ENCODE measurements at regions not wholly inside any gene's neighbourhood (a gene's known extent, or its start where the extent isn't known, plus 50 kb on each side); places are given as distances from the start of the nearest gene placed in this dataset.

DNA sequence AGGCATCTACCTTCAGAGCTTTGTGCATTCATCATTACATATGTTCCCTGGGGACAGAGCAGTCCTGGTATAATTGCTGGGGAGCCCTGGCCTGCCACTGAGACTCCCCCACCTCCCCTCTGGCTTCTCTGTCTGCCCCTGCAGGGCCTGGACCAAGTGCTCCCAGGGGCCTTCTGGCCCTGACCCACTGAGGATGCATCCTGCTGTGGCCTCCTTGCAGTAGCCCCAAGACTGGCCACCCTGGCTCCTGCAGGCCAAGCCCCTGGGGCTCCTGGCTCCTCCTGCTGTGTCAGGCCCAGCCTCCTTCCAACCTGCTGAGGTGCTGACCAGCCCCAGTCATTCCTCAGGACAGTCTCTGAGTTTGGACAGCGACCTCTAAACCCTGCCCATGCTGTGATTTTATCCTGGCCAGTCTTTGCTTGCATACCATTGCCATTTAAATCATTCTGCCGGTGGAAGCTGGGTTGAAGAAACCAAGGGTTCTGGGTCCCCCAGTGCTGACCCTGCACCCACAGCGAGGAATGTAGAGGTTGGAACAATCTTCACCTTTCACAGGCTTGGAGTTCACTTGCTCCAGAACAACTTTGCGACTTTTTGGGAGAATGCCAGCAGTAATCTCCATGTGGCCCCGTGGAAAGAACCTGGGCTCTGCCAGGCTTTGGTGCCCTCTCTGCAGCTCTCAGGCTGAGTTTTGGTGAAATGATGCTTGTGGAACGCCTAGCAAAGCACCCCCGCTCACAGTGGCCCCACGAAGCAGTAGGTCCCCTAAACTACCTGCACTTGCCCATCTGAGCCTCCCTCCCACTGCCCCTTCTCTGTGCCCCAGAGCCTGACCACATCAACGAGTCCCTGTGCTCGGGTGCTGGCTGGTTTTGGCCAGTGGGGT, 167.3 kb upstream of the GLI2 start:
- H4K5ac ChIP-seq (ENCODE audit: insufficient read length, low read depth, low read length), result no peak overlapping the region
- H2BK12ac ChIP-seq (ENCODE audit: low read depth, low read length), result no peak overlapping the region
- H2AK5ac ChIP-seq (ENCODE audit: low read depth, low read length), result no peak overlapping the region
- no peak overlapping the region for H3K27ac ChIP-seq (ENCODE audit: low read depth, low read length)
- H4K91ac ChIP-seq (replicated peaks; ENCODE audit: insufficient read length, low read length), result no peak overlapping the region
- H3K9me3 ChIP-seq (ENCODE audit: insufficient read depth in 2 of 2, low read depth in 1 of 2, low read length in 1 of 2), result no peaks in the 10 kb centered on the region
- CTCF ChIA-PET (ENCODE audit: partially characterized antibody), result interaction anchor here (0.6 to 2.4 kb wide), 4 partner anchors 7 to 912 kb away, joined by 3 to 11 read pairs (median 4); no protein-coding TSS in a partner anchor
- no peak overlapping the region for H3K23ac ChIP-seq (ENCODE audit: insufficient read length)
- H3K4me2 ChIP-seq (ENCODE audit: insufficient read depth in 1 of 2, low read depth in 2 of 2, low read length in 2 of 2), result no peak overlapping the region
- no peaks in the 10 kb centered on the region for H3K79me2 ChIP-seq (ENCODE audit: control insufficient read depth in 1 of 2, insufficient read depth in 2 of 2, low read length in 2 of 2)
- H3K4me1 ChIP-seq (replicated peaks in 1 of 4; ENCODE audit: control insufficient read depth in 3 of 4, insufficient read depth in 4 of 4, low read length in 3 of 4), result peaks cover 0 to 4% (median 3%) of the 10 kb centered on the region in 4 experiments; a peak in 4 of 7 replicates
- H3K27me3 ChIP-seq (replicated peaks in 1 of 4; ENCODE audit: control insufficient read depth in 3 of 4, extremely low read depth in 1 of 4, insufficient read depth in 3 of 4, low read length in 3 of 4), result peaks cover 0 to 17% (median 10%) of the 10 kb centered on the region in 4 experiments; a peak in 4 of 7 replicates
- H3K14ac ChIP-seq (ENCODE audit: insufficient read length), result no peak overlapping the region
- no peak overlapping the region for H3K9ac ChIP-seq (replicated peaks in 1 of 4; ENCODE audit: extremely low read depth in 1 of 4, low read depth in 3 of 4, low read length in 3 of 4)
- no peaks in the 10 kb centered on the region for H3K36me3 ChIP-seq (ENCODE audit: control insufficient read depth in 2 of 4, insufficient read depth in 4 of 4, low read length in 3 of 4)
- no peak overlapping the region for H3K4ac ChIP-seq (replicated peaks; ENCODE audit: insufficient read length, low read depth, low read length)
- no peak overlapping the region for H2BK20ac ChIP-seq (ENCODE audit: low read length)
- no peak overlapping the region for H3K4me3 ChIP-seq (ENCODE audit: extremely low read depth in 1 of 4, insufficient read depth in 2 of 4, low read depth in 3 of 4, low read length in 4 of 4)
- FAIRE-seq, result no peak
- H2BK15ac ChIP-seq (ENCODE audit: low read length), result no peak overlapping the region
- no peak overlapping the region for H2AFZ ChIP-seq (ENCODE audit: low read length)
- H4K8ac ChIP-seq (ENCODE audit: extremely low read depth, insufficient read depth, low read length), result no peak overlapping the region
- H2BK120ac ChIP-seq (replicated peaks; ENCODE audit: low read depth, low read length), result no peak overlapping the region
- WGBS, 2 experiments (ENCODE audit: extremely low coverage in 1 of 2, insufficient coverage in 1 of 2, insufficient read length in 1 of 2, insufficient replicate concordance in 2 of 2, low coverage in 1 of 2, low lambda C conversion rate in 2 of 2, missing lambda C conversion rate in 1 of 2), result 92% methylated on average over 10 of the region's 10 CpGs; no CpG with 5 or more reads in 1 of the 2 experiments
- POLR2A ChIA-PET (ENCODE audit: partially characterized antibody), result no interaction called here
- peaks cover 0 to 2% of the 10 kb centered on the region in 2 experiments for H4K20me1 ChIP-seq (replicated peaks in 1 of 2; ENCODE audit: control insufficient read depth in 1 of 2, insufficient read depth in 2 of 2, low read length in 2 of 2)
- no peak overlapping the region for H3K18ac ChIP-seq (ENCODE audit: extremely low read depth, low read length)
- no peak overlapping the region for H3K56ac ChIP-seq (replicated peaks; ENCODE audit: insufficient read length, low read depth, low read length)
- no peak overlapping the region for H2BK5ac ChIP-seq (ENCODE audit: low read depth, low read length)
- no peaks in the 10 kb centered on the region for H3K79me1 ChIP-seq (ENCODE audit: low read depth, low read length)
- DNase-seq (ENCODE audit: low read depth in 1 of 2, low spot score in 2 of 2), result no peak
- H3K23me2 ChIP-seq (ENCODE audit: low read depth, low read length), result no peaks in the 10 kb centered on the region
- no peak for TF ChIP-seq TBP (IDR thresholded peaks at IDR 0.05; ENCODE audit: low read depth, low read length)
- TF ChIP-seq SAP30 (IDR thresholded peaks at IDR 0.05; ENCODE audit: insufficient read depth, insufficient replicate concordance, low read length), result no peak
- TF ChIP-seq, protein P1, sequence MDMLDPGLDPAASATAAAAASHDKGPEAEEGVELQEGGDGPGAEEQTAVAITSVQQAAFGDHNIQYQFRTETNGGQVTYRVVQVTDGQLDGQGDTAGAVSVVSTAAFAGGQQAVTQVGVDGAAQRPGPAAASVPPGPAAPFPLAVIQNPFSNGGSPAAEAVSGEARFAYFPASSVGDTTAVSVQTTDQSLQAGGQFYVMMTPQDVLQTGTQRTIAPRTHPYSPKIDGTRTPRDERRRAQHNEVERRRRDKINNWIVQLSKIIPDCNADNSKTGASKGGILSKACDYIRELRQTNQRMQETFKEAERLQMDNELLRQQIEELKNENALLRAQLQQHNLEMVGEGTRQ (IDR thresholded peaks at IDR 0.05; ENCODE audit: low read length), result no peak
- no peak for TF ChIP-seq YY1 (IDR thresholded peaks at IDR 0.05; ENCODE audit: low read depth, low read length)
- no peak for TF ChIP-seq CREB1 (IDR thresholded peaks at IDR 0.05)
- no peak for TF ChIP-seq KDM5A (IDR thresholded peaks at IDR 0.05; ENCODE audit: low read length)
- TF ChIP-seq JUN (IDR thresholded peaks at IDR 0.05; ENCODE audit: low read depth, low read length), result no peak
- no peak for TF ChIP-seq POLR2A (IDR thresholded peaks at IDR 0.05; ENCODE audit: control extremely low read depth in 1 of 2, low read depth in 2 of 2, low read length in 2 of 2)
- no peak for TF ChIP-seq KDM4A (IDR thresholded peaks at IDR 0.05; ENCODE audit: low read depth, low read length, severe bottlenecking)
- no peak for TF ChIP-seq CEBPB (IDR thresholded peaks at IDR 0.05; ENCODE audit: low read depth, low read length)
- TF ChIP-seq SIX5 (IDR thresholded peaks at IDR 0.05; ENCODE audit: low read depth, low read length), result no peak
- no peak for TF ChIP-seq HDAC6 (IDR thresholded peaks at IDR 0.05; ENCODE audit: low read depth, low read length)
- TF ChIP-seq BCL11A (IDR thresholded peaks at IDR 0.05; ENCODE audit: low read depth in 2 of 2, low read length in 2 of 2), result no peak
